ENCODE measurements at regions not wholly inside any gene's neighbourhood (a gene's known extent, or its start where the extent isn't known, plus 50 kb on each side); places are given as distances from the start of the nearest gene placed in this dataset.

GRCh38 chr2:18104595-18105224 is 226.2 kb downstream of the KCNS3 start:
- DNase-seq (ENCODE audit: extremely low read depth in 1 of 2, low read depth in 1 of 2), result no peak

DNA sequence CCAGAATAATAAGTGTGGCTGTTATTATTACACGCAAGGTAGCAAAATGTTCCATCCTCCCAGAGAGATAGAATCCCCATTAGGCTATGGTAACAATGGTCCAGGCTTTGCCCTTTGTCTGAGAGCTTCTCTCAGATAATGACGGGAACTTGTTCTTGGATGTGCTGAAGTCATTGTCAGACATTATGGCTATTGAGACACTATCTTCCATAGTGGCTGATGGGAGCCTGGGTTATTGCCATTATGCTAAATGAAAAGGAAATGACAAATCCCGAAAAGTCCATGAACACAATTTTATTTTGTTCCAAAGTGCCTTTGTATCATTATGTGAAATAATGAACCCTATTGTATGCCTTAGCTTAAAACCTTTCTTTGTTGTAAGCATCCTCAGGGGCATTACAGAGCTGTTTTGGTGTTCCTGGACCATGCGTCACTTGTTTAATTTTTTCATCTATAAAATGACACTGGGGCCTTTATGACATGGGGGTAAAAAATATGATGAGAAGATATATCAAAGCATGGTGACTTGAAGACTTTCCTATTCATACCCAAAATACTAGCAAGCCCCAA is 218.5 kb downstream of the KCNS3 start:
- DNase-seq (ENCODE audit: extremely low read depth in 1 of 2, low read depth in 1 of 2), result no peak

DNA sequence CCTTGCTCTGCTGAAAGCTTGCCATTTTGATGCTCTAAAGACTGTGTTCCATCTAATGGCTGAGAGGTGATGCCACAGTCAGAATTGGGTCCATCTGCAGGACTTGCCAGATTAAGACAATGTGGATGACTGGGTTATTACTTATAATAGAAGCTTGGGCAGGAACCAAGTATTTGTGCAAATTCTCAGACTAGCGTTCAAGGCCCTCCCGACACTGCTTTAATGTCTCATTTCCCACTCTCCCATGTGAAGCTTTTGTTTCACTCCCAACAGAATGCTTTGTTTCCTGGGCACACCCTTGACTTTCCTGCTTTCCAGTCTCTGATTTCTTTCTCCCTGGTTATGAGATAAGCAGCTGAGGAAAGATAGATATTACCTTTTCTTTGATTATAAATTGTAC is 215.8 kb downstream of the KCNS3 start:
- no peak for DNase-seq (ENCODE audit: extremely low read depth in 1 of 2, low read depth in 1 of 2)

- DNase-seq (ENCODE audit: extremely low read depth in 1 of 2, low read depth in 1 of 2), result no peak
Observed at GRCh38 chr2:18093196-18093595, 214.7 kb downstream of the KCNS3 start.

GRCh38 chr2:18092760-18093159 is 214.3 kb downstream of the KCNS3 start:
- no peak for DNase-seq (ENCODE audit: extremely low read depth in 1 of 2, low read depth in 1 of 2)

DNA sequence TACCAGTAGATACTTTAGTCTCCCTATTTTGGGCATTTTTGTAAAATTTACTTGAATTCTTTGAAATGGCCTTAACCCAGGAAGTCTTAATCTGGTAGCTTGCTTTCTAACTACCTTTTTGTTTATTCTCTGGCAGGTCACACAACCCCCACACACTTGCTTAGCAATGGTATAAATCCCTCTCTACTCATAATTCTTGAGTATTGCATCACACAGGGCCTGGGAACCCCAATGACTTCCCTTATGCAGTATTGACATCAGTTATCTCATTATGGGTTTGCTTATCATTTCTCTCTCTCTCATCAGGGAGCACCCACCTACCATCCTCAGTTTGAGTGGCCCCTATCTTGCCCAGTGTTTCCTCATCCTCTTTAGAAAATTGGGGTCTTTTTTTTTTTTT is 207.1 kb downstream of the KCNS3 start:
- no peak for DNase-seq (ENCODE audit: extremely low read depth in 1 of 2, low read depth in 1 of 2)

GRCh38 chr2:18084376-18084775 is 205.9 kb downstream of the KCNS3 start:
- no peak for DNase-seq (ENCODE audit: extremely low read depth in 1 of 2, low read depth in 1 of 2)

DNA sequence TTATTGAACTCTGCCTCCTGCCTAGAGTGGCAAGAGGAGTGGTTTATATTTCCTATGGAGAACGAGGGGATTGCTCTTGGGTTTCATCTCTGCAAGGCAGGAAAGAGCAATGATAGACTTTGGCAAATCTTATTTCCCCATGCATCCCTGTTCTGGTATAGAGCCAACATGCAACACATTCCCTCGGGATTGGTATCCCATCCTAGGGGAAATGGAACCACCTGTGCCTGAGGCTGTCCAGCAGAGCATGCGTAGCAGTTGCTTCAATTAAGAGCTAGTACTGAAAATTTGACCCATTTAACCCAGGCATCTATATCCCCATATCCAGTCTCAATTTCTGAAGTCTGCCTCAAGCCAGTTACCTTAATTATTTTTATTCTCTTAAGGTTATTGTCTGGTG is 205.3 kb downstream of the KCNS3 start:
- no peak for DNase-seq (ENCODE audit: extremely low read depth in 1 of 2, low read depth in 1 of 2)

- DNase-seq (ENCODE audit: extremely low read depth in 1 of 2, low read depth in 1 of 2), result no peak
Observed at GRCh38 chr2:18078216-18078615, 199.7 kb downstream of the KCNS3 start.

DNA sequence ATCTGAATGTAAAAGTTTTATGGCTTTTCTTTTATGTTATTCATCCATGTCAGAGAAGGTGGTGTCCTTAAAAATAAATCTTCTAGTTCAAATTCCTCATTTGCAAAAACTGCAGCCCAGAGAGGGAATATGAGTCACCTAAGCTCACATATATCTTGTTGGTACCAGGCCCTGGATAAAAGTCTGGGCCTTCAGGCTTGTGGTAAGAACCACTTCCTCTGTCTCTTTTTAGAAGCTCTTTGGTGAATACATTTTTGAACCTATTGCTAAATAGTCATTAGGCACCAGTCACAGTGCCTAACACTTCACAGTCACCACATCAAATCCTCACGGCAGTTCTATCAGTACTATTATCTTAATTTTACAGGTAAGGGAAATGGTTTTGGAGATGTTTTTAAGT is 199.2 kb downstream of the KCNS3 start:
- DNase-seq (ENCODE audit: extremely low read depth in 1 of 2, low read depth in 1 of 2), result no peak

DNA sequence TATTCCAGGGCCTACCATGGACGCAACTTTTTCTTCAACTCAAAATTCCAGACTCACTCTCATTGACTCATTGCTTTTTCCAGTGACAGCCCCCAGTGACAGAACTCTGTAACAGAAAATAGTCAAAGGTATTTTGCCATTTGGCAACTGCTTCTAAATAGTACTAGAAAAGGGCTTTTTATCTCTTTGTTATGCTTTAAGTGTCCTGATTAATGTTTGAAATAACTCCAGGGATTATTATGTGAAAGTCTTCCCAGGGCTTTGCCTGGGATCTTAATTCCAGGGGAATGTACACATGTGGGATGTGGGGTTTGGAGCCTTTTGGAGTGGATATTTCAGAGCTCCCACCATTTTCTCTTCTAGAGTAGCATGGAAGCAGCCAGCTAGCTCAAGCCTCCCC is 198.8 kb downstream of the KCNS3 start:
- no peak for DNase-seq (ENCODE audit: extremely low read depth in 1 of 2, low read depth in 1 of 2)

DNA sequence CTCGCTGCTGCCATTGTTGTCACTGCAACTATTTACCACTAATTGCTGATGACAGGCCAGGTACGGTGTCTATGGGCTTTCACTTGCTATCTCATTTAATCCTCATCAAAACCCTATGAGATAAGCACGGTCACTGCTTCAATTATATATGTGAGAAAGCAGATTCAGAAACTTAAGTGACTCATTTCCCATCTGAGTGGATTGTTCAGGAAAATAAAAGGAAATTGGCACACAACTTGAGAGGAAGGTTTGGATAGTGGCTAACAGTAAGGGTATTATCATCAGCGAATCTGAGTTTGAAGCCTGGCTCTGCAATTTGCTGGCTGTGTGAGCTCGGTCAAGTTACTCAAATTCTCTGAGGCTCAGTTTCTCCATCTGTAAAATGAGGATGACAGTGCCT is 196.0 kb downstream of the KCNS3 start:
- no peak for DNase-seq (ENCODE audit: extremely low read depth in 1 of 2, low read depth in 1 of 2)

- DNase-seq (ENCODE audit: extremely low read depth in 1 of 2, low read depth in 1 of 2), result no peak
Observed at GRCh38 chr2:18073601-18074000, 195.1 kb downstream of the KCNS3 start.

- no peak for DNase-seq (ENCODE audit: extremely low read depth in 1 of 2, low read depth in 1 of 2)
Observed at GRCh38 chr2:18067588-18068384, 189.3 kb downstream of the KCNS3 start.

DNA sequence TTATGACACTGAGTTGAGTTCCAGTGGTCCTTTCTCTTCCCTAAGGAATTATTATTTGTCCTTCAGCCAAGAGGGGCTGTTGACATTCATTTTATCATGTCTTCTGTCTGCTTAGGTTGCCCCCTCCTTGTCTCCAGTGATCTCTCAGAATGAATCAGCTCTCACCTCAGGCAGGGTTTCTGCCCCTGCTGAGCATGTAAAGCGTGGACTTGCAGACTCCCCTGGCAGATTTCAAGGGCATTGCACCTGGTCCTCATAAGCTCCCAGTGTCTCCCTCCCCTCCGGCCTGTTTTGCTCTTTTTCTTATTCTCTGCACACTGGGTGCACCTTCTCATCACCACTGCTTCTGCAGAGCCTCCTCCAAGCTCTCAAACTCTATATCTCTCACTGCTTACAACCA is 188.4 kb downstream of the KCNS3 start:
- DNase-seq (ENCODE audit: extremely low read depth in 1 of 2, low read depth in 1 of 2), result no peak

DNA sequence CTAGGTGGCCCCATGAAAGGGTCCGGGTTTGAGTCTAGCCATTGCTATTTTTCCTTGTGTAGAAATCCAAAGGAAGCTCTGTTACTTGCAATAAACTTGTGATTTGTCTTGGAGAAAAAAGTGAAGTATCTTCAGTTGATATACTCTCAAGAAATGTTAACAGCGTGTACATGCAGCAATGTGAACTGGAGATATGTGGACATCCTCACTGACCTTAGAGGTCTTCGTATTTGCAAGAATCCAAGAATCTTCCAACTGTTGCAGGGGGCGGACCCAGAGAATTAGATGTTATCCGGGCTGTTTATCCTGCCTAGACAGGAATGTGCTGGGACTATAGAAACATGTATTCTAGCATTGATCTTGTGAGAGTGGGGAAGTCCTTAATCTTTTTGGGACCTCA is 187.6 kb downstream of the KCNS3 start:
- DNase-seq (ENCODE audit: extremely low read depth in 1 of 2, low read depth in 1 of 2), result no peak

GRCh38 chr2:18065249-18065648 is 186.8 kb downstream of the KCNS3 start:
- no peak for DNase-seq (ENCODE audit: extremely low read depth in 1 of 2, low read depth in 1 of 2)

DNA sequence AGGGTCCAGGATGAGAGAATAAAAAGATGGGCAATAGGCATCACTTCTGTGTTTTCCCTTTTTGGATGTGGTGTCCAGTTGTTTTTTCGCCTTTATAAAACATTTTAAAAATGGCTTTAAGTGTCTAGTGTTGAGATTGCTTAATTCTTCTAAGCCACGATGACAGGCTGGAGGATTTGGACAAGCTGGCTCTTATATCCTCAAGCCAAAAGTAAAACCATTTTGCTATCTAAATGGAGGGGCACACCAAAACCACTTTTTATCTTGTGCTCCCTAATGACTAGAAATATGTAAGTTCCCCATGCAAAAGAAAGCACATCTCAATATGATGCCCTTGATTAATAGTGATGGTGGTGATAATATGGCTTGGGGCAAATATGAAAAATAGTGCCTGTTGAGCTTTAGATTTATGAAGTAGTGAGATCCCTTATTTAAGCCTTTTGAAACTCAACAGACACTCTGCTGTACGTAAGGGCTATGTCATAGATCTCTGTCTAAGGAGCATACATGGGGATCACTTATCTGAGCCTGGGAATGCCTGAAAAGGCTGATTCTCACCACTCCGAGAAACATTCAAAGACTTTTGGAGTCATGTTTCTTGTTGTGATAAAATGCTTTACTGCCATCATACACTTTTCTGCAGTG is 185.5 kb downstream of the KCNS3 start:
- no peak for DNase-seq (ENCODE audit: extremely low read depth in 1 of 2, low read depth in 1 of 2)

DNA sequence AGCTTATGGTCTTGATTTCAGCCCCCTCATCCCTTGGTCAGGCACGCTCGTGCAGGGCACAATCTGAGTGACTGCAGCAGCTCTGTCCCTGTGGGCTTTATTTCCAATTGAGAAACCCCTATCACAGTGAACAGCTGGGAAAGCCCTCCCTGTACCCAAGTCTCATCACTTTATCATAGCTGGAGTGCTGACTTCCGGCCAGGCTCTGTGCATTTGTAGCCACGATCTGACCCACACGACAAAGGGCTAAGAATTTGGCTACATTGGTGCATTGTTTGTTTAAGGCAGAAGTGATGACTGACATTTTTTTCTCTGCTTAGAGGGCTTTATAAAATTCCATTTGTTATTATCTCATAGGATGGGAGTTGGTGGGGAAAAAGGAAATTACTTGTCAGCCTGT is 184.4 kb downstream of the KCNS3 start:
- DNase-seq (ENCODE audit: extremely low read depth in 1 of 2, low read depth in 1 of 2), result no peak

DNA sequence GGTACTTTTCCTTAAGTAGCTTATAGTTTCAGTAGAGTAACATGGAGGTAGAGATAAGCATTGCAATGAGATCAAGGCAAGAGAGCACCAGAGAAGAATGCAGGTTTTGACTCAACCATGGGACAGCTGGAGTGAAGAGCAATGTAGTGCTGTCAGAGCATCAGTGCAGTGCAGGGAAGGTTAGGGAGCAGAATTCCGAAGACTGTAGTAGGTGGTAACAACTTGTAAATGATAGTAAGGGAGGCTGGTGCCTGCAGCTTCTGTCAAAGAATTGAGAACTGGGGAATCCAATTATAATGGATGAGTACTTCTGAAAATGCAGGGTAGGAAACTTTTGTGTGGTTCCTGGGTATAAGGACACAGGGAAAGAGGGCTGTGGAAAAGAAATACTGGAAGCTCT is 183.2 kb downstream of the KCNS3 start:
- DNase-seq (ENCODE audit: extremely low read depth in 1 of 2, low read depth in 1 of 2), result no peak

DNA sequence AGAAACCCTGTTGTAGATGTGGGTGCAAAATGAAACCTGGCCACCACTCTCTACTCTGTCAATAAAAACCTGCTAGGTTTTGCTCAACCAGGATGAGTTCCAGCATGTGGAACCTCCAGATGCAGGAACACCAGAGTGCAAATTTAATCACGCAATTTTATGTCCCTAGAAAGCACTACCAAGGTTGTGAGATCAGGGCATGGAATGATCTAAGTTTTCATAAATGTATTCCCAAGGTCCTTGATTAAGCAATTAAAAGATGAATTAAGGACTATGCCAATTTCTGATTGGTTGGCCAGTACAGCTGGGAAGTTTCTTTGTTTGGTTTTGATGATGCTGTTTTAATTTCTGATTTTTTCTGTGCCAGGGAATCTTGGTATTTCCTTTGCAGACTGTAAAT is 179.2 kb downstream of the KCNS3 start:
- DNase-seq (ENCODE audit: extremely low read depth in 1 of 2, low read depth in 1 of 2), result no peak

DNA sequence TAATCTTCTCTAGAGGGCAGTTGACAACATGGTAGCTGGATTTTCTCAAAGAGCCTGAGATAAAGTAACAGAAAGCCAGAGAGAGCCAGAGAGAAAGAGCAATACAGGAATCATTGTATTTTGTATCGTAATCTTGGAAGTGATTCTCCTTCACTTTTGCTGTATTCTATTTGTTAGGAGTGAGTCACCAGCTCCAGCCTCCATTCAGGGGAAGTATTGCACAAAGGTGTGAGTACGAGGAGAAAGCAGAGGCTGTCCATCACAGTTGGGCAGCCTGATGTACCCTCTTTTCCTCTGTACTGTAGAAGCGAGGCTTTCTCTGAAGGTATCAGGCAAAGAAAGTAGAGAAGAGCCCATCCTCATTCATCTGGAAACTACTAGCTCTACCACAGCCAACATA is 176.8 kb downstream of the KCNS3 start:
- DNase-seq (ENCODE audit: extremely low read depth in 1 of 2, low read depth in 1 of 2), result no peak
